ENCODE measurements at regions not wholly inside any gene's neighbourhood (a gene's known extent, or its start where the extent isn't known, plus 50 kb on each side); places are given as distances from the start of the nearest gene placed in this dataset.
"Not testable (repeated sequence)": the region's sequence is repeated elsewhere in the genome, so short reads cannot be mapped to it uniquely, and the experiment has no call there.

DNA sequence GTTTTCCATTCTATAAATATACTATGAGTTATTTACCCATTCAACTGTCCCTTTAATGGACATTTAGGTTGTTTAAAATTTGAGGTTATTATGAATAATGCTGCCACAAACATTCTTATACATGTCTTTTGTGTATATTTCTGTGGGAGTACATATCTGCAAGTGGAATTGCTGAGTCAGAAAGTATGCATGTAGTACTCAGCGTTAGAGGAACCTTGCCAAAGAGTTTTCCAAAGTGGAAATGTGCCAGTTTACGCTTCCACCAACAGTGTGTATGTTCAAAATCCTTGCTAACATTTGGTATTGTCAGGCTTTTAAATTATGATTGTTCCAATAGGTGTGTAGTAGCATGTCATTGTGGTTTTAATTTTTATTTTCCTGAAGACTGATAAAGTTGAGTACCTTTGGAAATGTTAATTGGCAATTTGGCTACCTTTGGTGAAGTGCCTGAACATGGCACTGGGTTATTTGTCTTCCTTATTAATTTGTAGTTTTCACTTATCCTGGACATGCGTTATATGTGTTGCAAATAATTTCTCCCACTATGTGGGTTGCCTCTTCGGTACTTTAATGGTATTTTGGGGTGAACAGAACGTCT is 341.2 kb downstream of the CD83 start:
- no peak for DNase-seq (ENCODE audit: low read depth)

DNA sequence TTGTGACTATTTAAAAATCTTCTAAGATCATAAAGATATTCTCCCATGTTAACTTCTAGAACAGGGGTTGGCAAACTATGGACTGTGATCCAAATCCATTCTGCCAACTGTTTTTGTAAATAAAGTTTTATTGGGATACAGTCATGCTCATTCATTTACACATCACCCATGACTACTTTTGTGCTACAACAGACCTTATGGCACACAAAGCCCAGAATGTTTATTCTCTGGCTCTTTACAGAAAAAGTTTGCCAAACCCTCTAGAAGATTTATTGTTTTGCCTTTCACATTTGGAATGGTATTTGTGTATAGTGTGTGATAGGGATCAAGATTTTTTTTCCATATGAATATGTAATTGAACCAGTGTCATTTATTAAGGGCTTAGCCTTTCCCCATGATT is 341.7 kb downstream of the CD83 start:
- DNase-seq (ENCODE audit: low read depth): no peak

DNA sequence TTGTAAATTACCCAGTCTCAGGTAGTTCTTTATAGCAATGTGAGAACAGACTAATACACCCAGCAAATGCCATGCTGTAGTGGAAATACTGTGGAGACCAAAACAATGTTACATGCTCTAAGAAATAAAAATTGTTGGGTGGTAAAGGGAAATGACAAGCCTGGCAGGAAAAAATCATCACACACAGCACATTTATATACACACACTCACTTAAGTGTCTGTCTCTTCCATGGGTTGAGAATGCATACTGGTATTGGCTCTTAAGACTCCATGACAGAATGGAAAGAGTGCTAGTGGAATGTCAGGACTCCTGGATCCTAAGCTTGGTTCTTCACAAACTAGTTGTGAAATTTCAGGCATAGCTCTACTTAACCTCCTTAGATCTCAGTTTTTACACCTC is 343.0 kb downstream of the CD83 start:
- DNase-seq (ENCODE audit: low read depth): no peak

DNA sequence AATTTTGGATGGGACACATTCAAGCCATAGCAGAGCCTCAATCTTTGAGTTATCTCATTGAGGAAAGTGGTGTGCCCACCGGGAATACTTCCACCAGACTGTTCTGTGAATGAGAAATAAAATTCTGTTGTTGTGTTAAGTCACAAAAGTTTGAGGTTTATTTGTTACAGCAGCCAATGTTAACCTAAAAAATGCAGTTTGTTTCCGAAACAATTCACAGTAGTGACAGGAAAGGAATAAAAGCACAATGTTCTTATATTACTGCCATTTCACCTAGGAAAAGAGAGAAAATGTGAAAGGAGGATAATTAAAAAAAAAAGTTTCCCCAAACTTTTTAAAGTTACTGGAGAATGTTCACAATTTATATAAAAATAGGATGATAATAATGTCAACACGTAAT is 344.6 kb downstream of the CD83 start:
- no peak for DNase-seq (ENCODE audit: low read depth)

DNA sequence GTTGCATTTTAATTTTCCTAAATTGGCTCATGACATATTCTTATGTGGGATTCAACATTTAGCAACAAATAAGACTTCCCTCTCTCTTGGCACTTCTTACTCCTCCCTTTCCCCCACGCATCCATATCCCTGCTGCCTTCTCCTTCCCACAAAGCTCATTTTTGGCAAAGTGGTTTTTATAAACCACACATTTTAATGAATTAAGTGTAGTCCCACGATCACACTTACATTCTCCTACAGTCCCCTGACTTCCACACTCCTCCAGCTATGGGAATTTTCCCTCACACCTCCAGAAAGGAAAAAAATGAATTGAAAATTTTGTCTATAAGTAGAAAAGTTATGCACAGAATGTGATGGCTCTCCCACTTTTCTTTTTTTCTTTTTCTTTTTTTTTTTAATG is 345.0 kb downstream of the CD83 start:
- no peak for DNase-seq (ENCODE audit: low read depth)

DNA sequence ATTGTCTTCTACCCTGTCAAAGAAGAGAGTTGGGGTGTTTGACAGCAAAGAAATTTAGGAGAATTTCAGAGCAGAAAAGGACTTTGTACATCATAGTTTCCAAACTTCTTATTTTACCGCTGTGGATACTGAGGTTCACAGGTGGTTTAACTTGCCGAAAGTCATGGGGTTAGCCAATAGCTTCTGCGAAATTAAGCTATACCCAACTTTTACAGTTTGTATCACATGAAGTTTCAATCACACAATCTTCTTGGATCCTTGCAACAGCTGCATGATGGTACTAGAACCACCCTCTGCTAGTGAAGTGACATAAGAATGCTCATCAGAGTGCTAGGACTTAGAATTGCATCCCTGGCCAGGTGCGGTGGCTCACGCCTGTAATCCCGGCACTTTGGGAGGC is 345.5 kb downstream of the CD83 start:
- DNase-seq (ENCODE audit: low read depth): no peak

DNA sequence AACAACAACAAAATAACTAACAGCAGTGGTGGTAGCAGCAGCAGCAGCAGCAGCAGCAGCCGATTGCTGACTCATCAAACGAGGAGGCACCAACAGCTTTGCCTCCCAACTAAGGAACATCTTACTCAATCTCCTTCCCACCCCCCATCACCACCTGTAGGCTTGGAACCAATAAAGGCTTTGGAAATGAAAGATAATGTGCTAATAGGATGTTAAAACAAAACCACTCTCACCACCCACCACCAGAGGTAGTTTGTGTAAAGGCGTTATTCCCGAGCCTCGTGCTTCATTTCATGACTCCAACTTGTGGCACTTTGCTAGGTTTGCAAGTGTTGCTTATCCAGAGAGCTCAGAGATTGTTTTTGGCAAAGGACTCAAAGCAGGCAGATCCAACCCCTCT is 346.5 kb downstream of the CD83 start:
- DNase-seq (ENCODE audit: low read depth): no peak

DNA sequence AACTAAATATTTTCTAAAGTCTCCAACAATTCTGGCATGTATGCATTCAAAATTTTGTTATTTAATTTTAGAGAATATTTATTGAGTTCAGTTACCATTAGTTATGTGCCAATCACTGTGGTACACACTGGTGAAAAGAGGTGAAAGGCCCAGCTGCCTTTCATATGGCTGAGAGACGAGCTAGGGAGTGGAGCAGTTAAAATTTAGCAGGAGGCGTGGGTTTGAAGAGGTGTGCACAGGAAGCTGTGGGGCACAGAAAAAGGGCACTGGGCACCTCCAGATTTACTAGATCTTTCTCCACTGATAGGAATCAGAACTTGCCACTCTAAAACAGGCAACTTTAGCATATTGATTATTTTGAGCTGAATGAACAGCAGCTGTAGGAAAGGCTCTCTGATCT is 347.1 kb downstream of the CD83 start:
- DNase-seq (ENCODE audit: low read depth): no peak

DNA sequence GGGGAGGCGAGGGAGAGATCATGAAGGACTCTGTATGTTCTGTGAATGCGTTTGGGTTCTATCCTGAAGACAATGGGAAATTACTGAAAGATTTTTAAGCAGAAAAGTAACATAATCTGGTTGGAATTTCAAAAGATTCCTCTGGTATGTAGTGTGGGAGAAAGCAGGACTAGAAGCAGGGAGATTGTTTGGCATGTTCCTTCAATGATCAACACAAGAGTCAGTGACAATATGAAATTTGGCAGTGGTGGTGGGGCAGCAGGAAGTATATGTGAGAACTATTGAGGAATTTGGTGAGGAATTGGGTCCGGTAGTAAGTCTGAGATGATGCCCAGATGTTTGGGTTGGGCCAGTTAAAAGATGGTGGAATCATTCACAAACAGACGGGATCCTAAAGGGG is 348.7 kb downstream of the CD83 start:
- DNase-seq (ENCODE audit: low read depth): no peak

DNA sequence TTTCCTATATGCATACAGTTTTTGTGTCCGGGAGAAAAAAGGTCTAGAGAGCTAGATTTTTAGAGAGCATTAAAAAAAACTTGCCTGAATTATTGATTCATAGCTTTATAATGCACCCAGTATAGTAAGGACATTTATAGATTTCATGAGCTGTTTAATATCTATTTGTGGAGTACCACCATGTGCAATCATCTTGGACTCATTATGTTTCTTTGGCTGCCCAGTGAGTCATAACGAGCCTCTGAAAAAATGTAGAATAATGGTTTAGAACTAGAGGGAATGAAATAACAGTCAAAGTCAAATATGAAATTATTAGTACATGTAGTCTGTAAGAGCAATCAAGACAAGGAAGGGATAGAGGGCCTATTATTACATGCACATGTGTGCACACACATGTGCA is 350.0 kb downstream of the CD83 start:
- no peak for DNase-seq (ENCODE audit: low read depth)

DNA sequence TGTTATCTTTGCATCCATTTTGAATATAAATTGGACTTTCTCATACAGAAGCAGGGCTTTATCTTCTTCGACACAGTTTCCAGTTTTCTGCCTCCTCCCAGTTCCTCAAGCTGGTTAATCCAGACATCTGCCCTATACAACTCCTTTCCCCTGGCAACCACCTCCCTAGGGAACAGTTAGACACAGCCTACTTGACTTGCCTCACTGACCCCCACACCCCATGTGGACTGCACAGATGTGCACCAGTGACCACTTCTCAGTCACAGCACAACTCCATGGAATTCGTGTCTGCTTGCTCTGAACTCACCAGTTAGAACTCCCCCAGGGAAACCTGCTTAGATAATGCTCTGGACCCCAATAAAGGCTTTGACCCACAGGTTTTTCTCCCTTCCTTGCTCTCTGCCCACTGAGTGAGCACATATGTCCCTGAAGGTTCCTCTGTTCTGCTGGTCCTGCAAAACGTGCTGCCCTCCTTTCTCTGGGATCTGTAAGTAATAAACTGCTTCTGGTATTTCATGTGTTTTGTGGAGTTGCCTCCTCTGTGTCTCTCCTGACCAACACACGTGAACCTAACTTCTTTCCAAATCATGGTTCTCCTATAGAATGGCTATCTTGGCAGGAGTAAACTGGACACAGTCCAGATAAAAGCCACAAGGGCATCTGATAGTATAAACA is 351.2 kb downstream of the CD83 start:
- no peak for DNase-seq (ENCODE audit: low read depth)

DNA sequence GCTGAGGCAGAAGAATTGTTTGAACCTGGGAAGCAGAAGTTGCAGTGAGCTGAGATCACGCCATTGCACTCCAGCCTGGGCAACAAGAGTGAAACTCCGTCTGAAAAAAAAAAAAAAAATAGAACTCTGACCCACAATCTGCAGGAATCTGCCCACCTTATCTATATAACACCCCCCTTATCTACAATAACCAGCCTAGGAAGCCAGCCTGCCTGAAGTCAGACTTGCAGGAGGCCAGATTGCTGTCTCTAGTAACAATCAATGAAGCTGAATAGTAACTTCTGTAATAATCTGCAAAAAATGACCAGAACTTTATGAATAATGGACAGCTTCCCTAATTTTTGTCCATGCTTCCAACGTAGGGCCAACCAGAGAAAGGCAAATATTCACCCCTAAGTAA is 352.5 kb downstream of the CD83 start:
- no peak for DNase-seq (ENCODE audit: low read depth)

DNA sequence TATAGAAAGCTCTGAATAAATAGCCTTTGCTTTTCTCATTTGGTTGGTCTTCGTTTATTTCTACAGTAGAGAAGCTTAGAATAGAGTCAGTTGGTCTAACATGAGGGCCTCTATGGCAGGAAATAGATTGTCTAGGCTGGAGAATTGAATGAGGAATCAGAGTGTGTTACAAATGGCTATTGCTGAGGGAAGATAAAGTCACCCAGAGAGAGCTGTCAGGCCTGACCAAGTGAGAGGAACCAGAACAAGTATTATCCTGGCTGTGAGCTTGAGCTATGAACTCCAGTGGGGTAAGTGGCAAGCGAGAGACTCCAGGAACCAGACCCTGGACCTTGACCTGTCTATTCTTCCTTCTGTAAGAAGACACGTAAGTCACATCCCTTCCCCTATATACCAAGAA is 353.1 kb downstream of the CD83 start:
- no peak for DNase-seq (ENCODE audit: low read depth)

DNA sequence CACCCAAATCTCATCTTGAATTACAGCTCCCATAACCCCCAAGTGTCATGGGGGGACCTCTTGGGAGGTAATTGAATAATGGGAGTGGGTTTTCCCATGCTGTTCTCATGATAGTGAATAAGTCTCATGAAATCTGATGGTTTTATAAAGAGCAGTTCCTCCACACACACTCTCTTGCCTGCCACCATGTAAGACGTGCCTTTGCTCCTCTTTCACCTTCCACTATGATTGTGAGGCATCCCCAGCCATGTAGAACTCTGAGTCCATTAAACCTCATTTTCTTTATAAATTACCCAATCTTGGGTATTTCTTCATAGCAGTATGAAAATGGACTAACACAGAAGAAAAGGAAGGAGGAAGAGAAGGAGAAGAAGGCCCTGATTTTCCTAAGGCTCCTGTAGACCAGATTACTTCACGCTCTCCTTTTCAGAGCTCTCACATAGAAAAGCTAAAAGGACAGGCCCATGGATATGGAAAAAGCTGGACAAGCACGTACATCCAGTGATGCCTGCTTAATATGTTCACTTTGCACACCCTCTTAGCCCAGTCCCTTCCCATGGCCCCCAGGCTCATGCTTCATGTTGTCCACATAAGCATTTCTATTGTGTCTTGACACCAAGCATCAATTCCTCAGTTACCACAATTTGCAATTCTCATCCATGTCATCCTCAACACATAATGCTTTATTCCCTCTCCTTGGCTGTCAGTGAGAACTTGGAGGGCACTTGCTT is 354.8 kb downstream of the CD83 start:
- no peak for DNase-seq (ENCODE audit: low read depth)

DNA sequence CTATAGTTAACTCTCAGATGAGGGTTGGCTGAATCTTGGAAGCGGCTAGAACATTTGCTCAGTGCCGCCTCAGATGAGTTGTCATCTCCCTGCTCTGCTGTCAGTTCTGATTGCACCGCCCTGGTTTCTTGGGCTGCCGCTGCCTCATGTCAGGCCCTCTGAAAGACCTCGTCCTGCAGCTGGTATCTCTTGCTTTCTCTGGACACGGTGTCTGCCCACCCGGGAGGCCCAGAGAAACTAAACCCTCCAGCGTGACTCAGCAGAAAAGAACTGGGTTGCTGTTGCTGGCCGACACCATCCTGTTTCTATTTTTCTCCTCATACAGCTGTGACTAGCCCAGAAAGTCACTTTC is 355.4 kb downstream of the CD83 start:
- DNase-seq (ENCODE audit: low read depth): no peak

DNA sequence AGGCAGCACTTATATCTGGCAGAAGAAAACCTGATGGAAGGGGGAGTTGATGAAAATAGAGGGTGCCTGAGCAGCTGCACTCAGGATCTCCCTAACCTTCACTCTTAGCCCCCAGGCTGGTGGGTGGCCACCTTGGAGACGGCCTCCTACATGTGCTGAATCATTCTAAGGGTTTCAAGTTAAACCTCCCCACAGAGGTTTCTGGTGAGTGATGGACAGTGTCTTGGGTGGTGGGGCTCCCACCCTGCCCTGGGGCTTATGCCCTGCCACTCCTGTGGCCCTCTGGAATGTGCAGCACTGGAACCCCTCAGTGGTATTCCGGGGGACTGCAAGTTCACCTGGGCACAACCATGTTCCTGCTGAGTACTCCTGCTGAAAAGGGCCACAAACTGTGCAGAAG is 357.2 kb downstream of the CD83 start:
- DNase-seq (ENCODE audit: low read depth): no peak

DNA sequence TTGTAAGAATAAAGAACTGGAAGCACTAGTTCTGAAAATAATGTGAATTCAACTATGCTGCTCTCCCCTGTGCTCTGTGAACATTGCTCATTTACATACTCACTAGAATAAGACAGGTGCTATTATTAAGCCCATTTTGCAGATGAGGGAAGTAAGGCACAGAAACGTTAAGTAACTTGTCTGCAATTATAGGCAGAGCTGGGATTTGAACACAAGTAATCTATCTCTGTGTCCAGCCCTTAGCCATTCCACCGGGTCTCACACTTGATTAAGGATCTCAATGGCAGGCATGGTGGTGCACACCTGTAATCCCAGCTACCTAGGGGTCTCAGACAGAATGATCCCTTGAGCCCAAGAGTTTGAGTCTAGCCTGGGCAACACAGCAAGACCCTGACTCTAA is 357.7 kb downstream of the CD83 start:
- DNase-seq (ENCODE audit: low read depth): no peak

DNA sequence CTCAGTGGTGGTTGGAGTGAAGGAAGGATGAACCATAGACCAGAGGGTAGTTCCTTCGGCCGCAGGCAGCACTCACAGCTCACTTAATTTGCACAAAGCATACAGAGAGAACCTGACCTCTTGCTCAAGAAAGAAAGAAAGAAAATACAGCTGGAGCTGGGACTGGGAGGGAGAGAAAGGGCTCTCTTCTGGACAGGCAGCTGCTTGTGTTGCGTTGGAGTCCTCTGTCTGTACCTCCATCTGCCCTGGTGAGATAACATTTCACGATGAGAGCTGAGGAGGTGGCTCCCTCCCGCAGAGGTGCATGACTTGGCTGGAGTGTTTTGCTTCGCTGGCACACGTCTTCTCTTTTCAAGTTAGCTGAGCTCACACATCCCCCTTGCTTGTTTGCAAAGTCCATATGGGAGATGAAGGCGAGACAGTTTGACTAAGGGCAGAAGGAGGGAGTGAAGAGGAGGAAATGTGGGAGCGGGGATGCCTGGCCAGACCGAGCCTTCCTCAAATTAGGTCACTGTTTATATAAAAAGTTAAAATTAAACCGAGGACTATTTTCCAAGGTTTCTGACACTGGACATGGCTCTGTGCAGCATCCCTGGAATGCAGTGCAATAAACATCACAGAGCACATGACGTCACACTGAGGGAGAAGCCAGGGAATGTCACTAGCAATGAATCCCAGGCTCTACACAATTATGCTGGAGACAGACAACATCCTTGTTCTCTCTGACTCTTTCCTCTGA is 359.4 kb downstream of the CD83 start:
- DNase-seq (ENCODE audit: low read depth): no peak

DNA sequence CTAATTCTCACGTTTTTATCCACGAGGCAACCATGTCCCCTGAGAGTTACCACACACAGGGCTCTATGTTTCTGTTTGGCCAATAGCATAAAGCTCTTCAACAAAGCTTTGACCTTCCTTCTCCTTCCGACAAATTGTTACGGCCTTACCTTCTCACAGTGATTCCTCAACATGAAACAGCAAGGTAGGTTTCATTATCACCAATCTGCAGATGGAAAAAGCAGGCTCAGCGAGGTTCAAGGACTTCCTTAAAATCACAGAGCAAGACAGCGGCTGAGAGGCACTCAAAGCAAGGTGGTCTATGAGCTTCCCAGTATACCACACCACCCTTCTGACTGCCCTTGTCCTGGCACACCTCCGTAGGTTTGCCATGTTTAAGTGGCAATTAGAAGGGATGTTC is 360.0 kb downstream of the CD83 start:
- DNase-seq (ENCODE audit: low read depth): no peak

DNA sequence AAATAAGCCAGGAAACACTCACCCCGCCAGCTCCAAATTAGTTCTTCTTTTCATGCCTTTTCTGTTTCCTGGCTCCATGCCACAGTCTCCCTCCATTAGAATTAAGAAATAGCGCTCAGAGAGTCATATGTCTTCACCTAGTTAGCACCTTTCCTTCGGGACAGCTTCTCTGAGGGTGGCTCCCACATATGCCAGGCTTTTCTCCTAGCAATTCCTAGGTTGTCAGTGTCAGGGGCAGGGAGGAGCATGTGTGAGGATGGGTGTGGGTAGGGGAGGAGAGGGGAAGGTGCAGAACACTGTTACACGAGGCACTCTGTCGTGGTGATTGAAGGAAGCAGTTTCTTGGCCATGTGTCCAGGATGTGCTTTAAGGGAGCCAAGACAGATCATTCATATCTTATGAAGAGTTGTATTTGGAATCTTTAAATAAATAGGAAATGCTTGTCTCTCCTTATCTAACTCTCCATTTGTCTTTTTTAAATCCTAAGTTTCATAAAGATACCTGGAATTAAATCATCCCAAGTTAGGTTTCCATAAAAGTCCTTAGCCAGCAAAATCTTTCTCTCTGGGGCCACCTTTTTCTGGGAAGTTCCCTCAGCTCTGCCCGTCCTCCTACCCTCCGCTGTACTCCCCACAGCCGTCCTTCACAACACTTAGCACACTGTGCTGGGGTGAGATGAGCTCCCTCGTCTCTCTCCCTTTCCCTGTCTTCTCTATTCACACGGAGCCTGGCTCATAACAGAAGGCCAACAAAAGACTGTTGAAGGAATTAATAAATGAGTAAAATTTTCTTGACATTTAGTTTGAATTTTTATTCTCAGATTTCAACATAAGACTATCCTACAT is 361.0 kb downstream of the CD83 start:
- DNase-seq (ENCODE audit: low read depth): no peak

DNA sequence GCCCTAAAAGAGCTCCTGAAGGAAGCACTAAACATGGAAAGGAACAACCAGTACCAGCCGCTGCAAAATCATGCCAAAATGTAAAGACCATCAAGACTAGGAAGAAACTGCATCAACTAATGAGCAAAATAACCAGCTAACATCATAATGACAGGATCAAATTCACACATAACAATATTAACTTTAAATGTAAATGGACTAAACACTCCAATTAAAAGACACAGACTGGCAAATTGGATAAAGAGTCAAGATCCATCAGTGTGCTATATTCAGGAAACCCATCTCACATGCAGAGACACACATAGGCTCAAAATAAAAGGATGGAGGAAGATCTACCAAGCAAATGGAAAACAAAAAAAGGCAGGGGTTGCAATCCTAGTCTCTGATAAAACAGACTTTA is 364.4 kb downstream of the CD83 start:
- DNase-seq (ENCODE audit: low read depth): not testable (repeated sequence)

DNA sequence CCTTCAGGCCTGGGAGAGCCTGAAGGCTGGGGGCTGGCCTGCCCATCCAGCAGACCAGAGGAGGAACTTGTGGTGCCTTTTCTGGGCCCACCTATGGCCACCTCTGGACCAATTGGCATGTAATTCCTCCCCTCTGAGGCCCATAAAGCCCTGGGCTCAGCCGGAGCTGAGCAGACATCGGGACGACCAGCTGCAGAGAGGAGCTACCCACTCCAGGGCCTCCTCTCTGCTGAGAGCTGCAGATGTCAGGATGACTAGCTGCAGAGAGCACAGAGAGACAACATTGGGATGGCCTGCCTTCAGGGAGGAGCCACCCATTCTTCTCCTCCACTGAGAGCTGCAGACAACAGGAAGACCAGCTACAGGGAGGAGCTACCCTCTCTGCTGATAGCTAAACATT is 370.1 kb downstream of the CD83 start:
- no peak for DNase-seq (ENCODE audit: low read depth)

Measured in stimulated activated CD8-positive, alpha-beta memory T cell treated with anti-CD3 and anti-CD28 coated beads, Interleukin-7, amount 100 ng/mL, for 24 hours (primary cell).